Small intestine (tissue), 7 donors: ENCODE measurements at regions not wholly inside any gene's neighbourhood (a gene's known extent, or its start where the extent isn't known, plus 50 kb on each side); places are given as distances from the start of the nearest gene placed in this dataset.

Source experiments
- DNase-seq, 2 donors: peaks; one replicate each; pipeline versions ENCODE4 v3.0.0 to v3.0.0-alpha.2; 2013
- FAIRE-seq: peaks from 2 replicates; lab custom pipeline; 2012; peaks lifted over from hg19 to GRCh38; lab: Jason Lieb, UNC
- H3K27ac ChIP-seq, 3 donors: one replicate each; pipeline ENCODE4 v1.5.1; 2013; ENCODE audit warnings: low read length in 2 of 3, mild to moderate bottlenecking in 2 of 3, control low read depth in 1 of 3, inconsistent platforms in 1 of 3, low read depth in 1 of 3, moderate library complexity in 1 of 3
- H3K27me3 ChIP-seq, 3 donors: one replicate each; pipeline ENCODE4 v1.6.1; 2013; ENCODE audit warnings: low read length in 3 of 3, inconsistent platforms in 1 of 3; ENCODE audit not compliant: control insufficient read depth in 3 of 3, insufficient read depth in 3 of 3
- H3K36me3 ChIP-seq, 3 donors: one replicate each; pipeline ENCODE4 v1.6.1; 2013; ENCODE audit warnings: low read length in 3 of 3, inconsistent platforms in 1 of 3, low read depth in 1 of 3, mild to moderate bottlenecking in 1 of 3, moderate library complexity in 1 of 3; ENCODE audit not compliant: control insufficient read depth in 3 of 3, insufficient read depth in 2 of 3
- H3K4me1 ChIP-seq, 3 donors: one replicate each; pipeline ENCODE4 v1.6.1; 2013; ENCODE audit warnings: low read length in 2 of 3, inconsistent platforms in 1 of 3, low read depth in 1 of 3, mild to moderate bottlenecking in 1 of 3, moderate library complexity in 1 of 3; ENCODE audit not compliant: control insufficient read depth in 3 of 3, insufficient read depth in 2 of 3
- H3K4me3 ChIP-seq, 3 donors: one replicate each; pipeline ENCODE4 v1.5.1; 2013; ENCODE audit warnings: low read length in 3 of 3, control low read depth in 1 of 3, inconsistent platforms in 1 of 3, low read depth in 1 of 3, mild to moderate bottlenecking in 1 of 3, moderate library complexity in 1 of 3
- H3K9me3 ChIP-seq, 2 donors: one replicate each; pipeline ENCODE4 v1.6.1; 2013; ENCODE audit warnings: low read depth in 1 of 2, low read length in 1 of 2; ENCODE audit not compliant: control insufficient read depth in 2 of 2, insufficient read depth in 1 of 2
- WGBS, 3 donors: extraction: QIAGEN DNeasy Blood & Tissue Kit; methylation state at CpG; one replicate each; pipeline ENCODE4 v1.1.7; 2013; 5-methylcytosine and 5-hydroxymethylcytosine counted together
- donor health status: healthy with polysubstance abuse.
- donor health status: control.
- donor health status: control.
- donor health status: Bipolar disorder and iron deficiency.
- donor health status: healthy.

DNA sequence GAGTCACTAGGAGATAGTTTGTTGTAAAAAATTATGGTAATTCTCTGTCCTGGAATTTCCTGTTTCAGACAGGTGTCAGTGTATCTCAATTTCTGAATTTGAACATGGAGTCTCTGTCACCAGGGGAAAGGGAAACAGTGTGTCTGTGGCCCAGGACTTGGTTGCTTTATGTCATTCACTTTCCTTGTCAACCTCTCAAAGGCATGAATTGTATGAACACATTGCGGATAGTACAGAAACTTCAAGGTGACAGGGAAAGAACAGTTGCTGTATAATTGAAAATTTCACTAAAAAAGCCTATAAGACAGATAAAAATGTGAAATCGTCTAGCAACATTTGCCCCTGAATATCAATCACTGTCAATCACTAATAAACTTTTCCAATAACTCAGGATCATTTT, 175.0 kb upstream of the DPH6 start:
- H3K36me3 ChIP-seq, result no peaks in the 10 kb centered on the region
- H3K4me1 ChIP-seq, result peaks cover 0 to 3% (median 0%) of the 10 kb centered on the region in 3 donors
- no peak overlapping the region for H3K4me3 ChIP-seq
- H3K27ac ChIP-seq, result no peak overlapping the region
- H3K27me3 ChIP-seq, result no peaks in the 10 kb centered on the region
- FAIRE-seq (no peak), DNase-seq (no peak)
- no peaks in the 10 kb centered on the region for H3K9me3 ChIP-seq
- 76 to 87% (median 82%) methylated on average over 2 of the region's 2 CpGs for WGBS, 3 donors

- DNase-seq (no peak), FAIRE-seq (no peak)
- H3K36me3 ChIP-seq, result no peaks in the 10 kb centered on the region
- H3K27me3 ChIP-seq, result no peaks in the 10 kb centered on the region
- H3K4me1 ChIP-seq, result peaks cover 0 to 3% (median 0%) of the 10 kb centered on the region in 3 donors
- H3K4me3 ChIP-seq, result no peak overlapping the region
- no peaks in the 10 kb centered on the region for H3K9me3 ChIP-seq
- WGBS, 3 donors, result 69 to 85% (median 83%) methylated on average over 4 of the region's 4 CpGs
- H3K27ac ChIP-seq, result no peak overlapping the region
These were observed 175.8 kb upstream of the DPH6 start for GRCh38 chr15:35721751-35722150.

DNA sequence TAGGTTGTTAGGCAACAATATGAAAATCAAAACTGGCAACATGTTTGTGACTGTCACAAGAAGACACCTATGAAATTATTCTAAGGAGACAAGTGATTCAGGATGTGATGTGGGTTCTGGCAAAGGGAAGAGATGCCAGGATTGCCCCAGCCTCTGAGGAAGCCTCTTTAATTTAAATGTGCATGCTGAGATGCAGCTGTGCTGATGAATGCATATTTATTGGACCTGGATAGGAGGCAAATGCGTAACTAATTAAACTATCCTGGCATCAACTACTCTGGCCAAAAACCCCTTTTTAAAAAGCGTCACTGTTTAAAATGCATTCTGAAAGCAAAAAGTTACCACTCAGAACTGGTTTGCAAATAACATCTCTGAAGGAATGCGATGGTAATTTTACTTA, 176.5 kb upstream of the DPH6 start:
- DNase-seq, result no peak
- H3K27me3 ChIP-seq, result no peaks in the 10 kb centered on the region
- H3K36me3 ChIP-seq, result no peaks in the 10 kb centered on the region
- H3K4me3 ChIP-seq, result no peak overlapping the region
- no peak for FAIRE-seq
- H3K9me3 ChIP-seq, result no peaks in the 10 kb centered on the region
- H3K27ac ChIP-seq, result no peak overlapping the region
- H3K4me1 ChIP-seq, result peaks cover 0 to 3% (median 0%) of the 10 kb centered on the region in 3 donors
- 83 to 92% (median 89%) methylated on average over 3 of the region's 3 CpGs for WGBS, 3 donors

- no peak overlapping the region for H3K4me3 ChIP-seq
- H3K27ac ChIP-seq, result no peak overlapping the region
- FAIRE-seq, result no peak
- H3K27me3 ChIP-seq, result no peaks in the 10 kb centered on the region
- H3K9me3 ChIP-seq, result no peaks in the 10 kb centered on the region
- no peak for DNase-seq
- no peaks in the 10 kb centered on the region for H3K36me3 ChIP-seq
- 30 to 55% (median 50%) methylated on average over 5 of the region's 5 CpGs for WGBS, 3 donors
- peaks cover 0 to 3% (median 0%) of the 10 kb centered on the region in 3 donors for H3K4me1 ChIP-seq
These were observed 177.3 kb upstream of the DPH6 start for GRCh38 chr15:35723120-35723847.

GRCh38 chr15:35723852-35724251, 177.9 kb upstream of the DPH6 start:
- no peak overlapping the region for H3K27ac ChIP-seq
- no peak overlapping the region for H3K4me3 ChIP-seq
- no peaks in the 10 kb centered on the region for H3K9me3 ChIP-seq
- FAIRE-seq (no peak), DNase-seq (no peak)
- peaks cover 0 to 3% (median 0%) of the 10 kb centered on the region in 3 donors for H3K4me1 ChIP-seq
- WGBS, 3 donors, result 94 to 97% (median 95%) methylated on average over 4 of the region's 4 CpGs
- H3K27me3 ChIP-seq, result no peaks in the 10 kb centered on the region
- no peaks in the 10 kb centered on the region for H3K36me3 ChIP-seq

- Histone ChIP-seq H3K4me3 (no peak overlapping the region), H3K27ac (no peak overlapping the region), H3K9me3 (no peaks in the 10 kb centered on the region), H3K36me3 (no peaks in the 10 kb centered on the region), H3K4me1 (peaks cover 0 to 3% (median 0%) of the 10 kb centered on the region in 3 donors), H3K27me3 (no peaks in the 10 kb centered on the region)
- DNase-seq, result no peak
- no peak for FAIRE-seq
These were observed 178.7 kb upstream of the DPH6 start for GRCh38 chr15:35724626-35725025.

GRCh38 chr15:35725353-35725752, 179.4 kb upstream of the DPH6 start:
- H3K4me1 ChIP-seq, result no peaks in the 10 kb centered on the region
- no peak for DNase-seq
- H3K27ac ChIP-seq, result no peak overlapping the region
- no peaks in the 10 kb centered on the region for H3K9me3 ChIP-seq
- H3K36me3 ChIP-seq, result no peaks in the 10 kb centered on the region
- no peaks in the 10 kb centered on the region for H3K27me3 ChIP-seq
- no peak overlapping the region for H3K4me3 ChIP-seq
- 86 to 93% (median 89%) methylated on average over 3 of the region's 3 CpGs for WGBS, 3 donors
- FAIRE-seq, result no peak

DNA sequence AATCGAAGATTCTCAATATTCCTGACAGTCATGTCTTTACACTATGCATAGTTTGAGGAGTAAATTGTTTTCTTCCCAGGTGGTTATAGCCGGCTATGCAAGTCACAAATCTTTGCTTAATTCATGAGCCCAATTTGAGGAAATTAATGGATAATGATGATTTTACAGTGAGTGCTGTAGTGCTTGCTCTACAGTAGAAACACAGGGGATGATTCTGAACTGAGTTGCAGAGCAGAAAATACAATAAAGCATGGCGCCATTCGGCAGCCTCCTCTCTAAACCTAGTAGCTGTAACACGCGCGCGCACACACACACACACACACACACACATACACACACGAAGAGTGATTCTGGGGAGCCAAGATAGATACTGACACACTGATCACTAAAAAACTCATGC, 181.7 kb upstream of the DPH6 start:
- Histone ChIP-seq H3K27ac (no peak overlapping the region), H3K27me3 (no peaks in the 10 kb centered on the region), H3K4me1 (no peaks in the 10 kb centered on the region), H3K9me3 (no peaks in the 10 kb centered on the region), H3K36me3 (no peaks in the 10 kb centered on the region), H3K4me3 (no peak overlapping the region)
- 73 to 90% (median 82%) methylated on average over 9 of the region's 9 CpGs for WGBS, 3 donors
- FAIRE-seq, result no peak
- no peak for DNase-seq
